ENCODE measurements at regions not wholly inside any gene's neighbourhood (a gene's known extent, or its start where the extent isn't known, plus 50 kb on each side); places are given as distances from the start of the nearest gene placed in this dataset.

GRCh38 chr9:27672718-27673117, 99.4 kb upstream of the C9orf72 start:
- TF ChIP-seq NR2F1 (conservative IDR thresholded peaks at IDR 0.05) (no peak), SMAD1 (IDR thresholded peaks at IDR 0.05; ENCODE audit: low read depth, partially characterized antibody) (no peak), CTCF (IDR thresholded peaks at IDR 0.05 in 2 of 3, conservative IDR thresholded peaks at IDR 0.05 in 1 of 3; ENCODE audit: control insufficient read depth in 2 of 3, extremely low read depth in 1 of 3, insufficient read depth in 1 of 3, low read depth in 3 of 3, low read length in 3 of 3) (no peak), POLR2A (IDR thresholded peaks at IDR 0.05; ENCODE audit: low read depth, low read length) (no peak), EZH2 (IDR thresholded peaks at IDR 0.05; ENCODE audit: borderline replicate concordance, control insufficient read depth, low read depth, low read length) (no peak), BACH1 (IDR thresholded peaks at IDR 0.05; ENCODE audit: borderline replicate concordance) (no peak), IKZF1 (conservative IDR thresholded peaks at IDR 0.05) (no peak), YY1 (IDR thresholded peaks at IDR 0.05; ENCODE audit: low read depth, low read length) (no peak), SMC3 (IDR thresholded peaks at IDR 0.05; ENCODE audit: borderline replicate concordance, low read length) (no peak), EP300 (IDR thresholded peaks at IDR 0.05; ENCODE audit: borderline replicate concordance in 1 of 2, control insufficient read depth in 1 of 2, low read depth in 2 of 2, low read length in 2 of 2) (no peak), ETV6 (conservative IDR thresholded peaks at IDR 0.05 in 1 of 2, IDR thresholded peaks at IDR 0.05 in 1 of 2; ENCODE audit: borderline replicate concordance in 1 of 2, low read depth in 1 of 2) (no peak)
